GM19395 (cell line): ENCODE measurements at regions not wholly inside any gene's neighbourhood (a gene's known extent, or its start where the extent isn't known, plus 50 kb on each side); places are given as distances from the start of the nearest gene placed in this dataset.

Experiments used
- ATAC-seq: cut with Tn5 transposase; IDR thresholded peaks from one replicate; pipeline ENCODE4 v1.9.1; 2021; ENCODE audit warnings: mild to moderate bottlenecking, moderate library complexity; ENCODE audit not compliant: unreplicated experiment

DNA sequence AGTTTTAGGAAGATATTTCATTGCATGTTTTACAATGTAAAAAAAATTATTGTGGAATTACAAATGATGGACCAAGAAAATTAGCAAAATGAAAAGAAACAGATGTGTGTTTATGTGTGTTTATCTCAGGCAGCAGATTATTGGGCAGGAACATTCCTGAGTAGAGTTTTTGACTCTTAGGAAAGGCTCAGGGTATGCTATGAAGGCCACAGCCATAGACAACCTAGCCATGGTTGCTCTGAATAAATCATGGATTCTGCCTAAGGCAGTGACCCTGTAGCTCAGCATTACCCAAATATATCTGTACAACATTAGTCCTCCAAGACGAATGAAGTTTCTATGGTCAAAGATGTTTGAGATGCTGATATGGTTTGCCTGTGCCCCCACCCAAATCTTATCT is 298.3 kb downstream of the PTEN start:
- ATAC-seq = no peak

DNA sequence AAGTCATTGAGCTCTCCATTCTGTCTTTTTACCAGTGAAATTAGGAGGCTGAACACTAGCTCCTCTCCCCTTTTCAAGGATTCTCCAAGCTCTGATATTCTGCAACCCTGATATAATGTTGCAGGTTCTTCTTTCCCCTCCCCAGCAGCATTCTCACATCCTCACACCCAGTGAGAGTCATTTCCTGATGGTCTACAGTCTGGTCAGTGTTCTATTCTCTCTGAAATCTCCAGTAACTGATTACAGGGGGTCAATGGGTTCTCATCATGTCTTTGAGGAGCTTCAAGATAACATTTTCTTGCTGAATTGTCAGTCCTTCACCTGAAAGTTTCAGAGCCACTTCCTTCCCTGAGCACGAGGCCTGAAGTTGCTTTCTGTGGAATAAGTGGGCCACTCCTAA is 299.4 kb downstream of the PTEN start:
- no peak for ATAC-seq

DNA sequence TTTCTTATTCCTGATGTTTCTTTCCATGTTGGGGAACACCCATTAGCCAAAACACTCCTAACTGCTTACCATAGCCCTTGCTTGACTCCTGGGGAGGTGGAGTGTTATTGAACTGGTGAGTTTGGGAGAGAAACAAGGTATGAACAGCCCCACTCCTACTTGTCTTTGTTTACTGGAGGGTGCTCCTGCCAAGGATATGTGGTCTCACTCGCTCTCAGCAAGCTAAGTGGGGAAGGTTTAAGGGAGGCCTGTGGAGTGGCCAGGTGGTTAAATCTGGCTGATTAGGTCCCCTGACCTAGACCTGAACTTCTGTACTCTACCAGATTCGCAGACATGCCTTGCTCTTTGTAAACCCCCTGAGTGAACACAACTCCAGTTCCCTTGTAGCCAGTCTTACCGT is 300.1 kb downstream of the PTEN start:
- no peak for ATAC-seq

DNA sequence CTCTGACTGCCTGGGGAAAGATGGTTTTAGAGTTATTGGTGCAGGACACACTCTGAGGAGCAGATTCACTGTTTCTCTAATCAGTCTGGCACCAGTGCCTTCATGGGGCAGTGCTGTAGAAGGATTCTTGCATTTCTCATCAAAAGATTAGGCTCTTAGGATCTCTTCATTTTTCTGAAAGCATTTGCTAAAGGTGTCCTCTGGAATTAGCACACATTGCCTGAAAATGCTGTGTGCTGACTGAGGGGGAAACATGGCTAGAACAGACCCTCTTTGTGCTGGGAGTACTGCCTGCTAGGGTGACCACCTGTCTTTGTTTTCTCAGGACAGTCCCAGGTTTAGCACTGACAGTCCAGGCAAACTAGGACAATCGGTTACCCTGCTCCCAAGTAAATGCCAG is 301.0 kb downstream of the PTEN start:
- ATAC-seq = no peak

DNA sequence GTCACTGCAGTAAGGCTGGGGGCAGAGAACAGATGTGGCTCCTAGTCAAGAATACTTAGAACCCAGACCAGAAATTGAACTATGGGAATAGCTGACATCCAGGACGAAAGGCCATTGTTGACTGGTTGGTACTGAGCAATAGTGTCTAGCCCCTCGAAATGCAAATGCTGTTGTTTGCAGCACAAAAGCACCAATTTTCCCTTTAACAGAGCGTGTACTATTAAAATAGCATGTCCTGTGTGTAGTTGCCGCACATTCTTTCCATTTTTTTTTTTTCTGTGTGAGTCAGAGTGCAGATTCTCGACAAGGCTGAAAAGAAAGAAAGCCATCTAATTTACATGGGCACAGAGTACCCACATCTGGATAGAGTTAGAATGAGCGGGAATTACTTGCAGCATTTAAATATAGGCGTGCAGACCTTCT is 302.4 kb downstream of the PTEN start:
- ATAC-seq = no peak

DNA sequence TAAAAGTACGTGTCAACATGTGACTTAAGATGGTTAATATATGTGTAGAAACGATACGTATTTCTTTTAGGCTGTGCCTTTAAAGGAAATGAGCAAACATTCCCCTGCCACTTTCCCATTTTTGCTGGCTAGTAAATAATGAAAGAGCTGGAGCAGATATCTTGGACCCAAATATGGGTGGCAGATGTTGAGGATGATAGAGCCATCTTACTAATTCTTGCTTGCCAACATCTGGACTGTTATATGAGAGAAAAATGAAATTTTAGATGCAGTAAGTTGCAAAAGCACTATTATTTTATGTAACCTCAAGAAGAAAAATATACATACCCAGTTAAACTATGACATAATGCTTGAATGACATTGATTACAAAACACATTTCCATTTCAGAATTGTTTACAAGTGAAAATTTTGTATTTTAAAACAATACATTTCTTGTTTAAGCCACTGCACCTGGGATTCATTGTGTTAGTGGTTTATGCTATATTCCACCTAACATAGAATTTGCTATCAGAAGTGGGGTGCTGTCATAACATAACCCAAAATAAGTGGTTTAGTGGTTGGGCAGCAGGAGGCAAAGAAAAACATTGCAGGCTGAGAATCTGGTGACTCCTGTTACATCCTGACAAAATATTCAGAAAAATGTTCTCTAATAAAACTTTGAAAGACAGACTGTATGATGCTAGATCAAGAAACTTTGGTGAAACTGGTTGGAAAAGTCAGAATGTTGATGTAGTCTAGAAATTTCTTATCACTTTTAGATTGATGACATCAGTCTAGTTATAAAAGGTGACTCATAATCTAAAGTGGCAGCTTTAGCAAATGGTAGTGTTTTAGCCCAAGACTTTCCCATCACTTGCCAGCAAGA is 305.0 kb downstream of the PTEN start:
- no peak for ATAC-seq

DNA sequence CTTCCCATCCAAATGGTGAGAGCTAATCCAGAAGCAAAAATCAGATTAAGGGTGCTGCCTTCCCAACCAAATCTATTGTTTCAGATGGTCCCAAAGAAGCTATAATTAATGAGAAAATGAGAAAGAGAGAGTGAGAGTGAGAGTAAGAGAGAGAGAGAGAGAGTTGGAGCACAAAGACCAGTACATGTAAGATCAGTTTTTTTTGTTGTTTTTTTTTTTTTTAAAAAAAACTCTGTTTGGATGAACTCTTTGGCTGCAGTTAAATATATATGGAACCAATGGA is 305.6 kb downstream of the PTEN start:
- no peak for ATAC-seq

DNA sequence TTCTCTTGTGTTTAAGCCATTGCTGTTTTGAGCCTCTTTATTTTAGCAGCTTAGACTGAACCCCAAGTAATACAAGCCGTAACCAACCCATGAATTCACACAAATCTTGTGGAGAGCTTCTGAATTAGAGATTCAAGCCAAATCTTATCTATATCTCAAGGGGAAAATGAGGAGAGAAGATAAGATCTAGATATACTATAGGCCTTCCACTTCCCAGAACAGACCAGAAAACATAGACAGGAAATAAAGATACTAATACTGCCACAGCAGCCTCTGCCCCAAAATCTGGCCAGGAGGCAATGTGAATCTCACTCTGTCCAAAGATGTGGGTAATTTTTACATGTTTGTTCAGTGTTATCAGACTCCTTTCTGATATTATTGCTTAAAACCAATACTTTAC is 307.2 kb downstream of the PTEN start:
- ATAC-seq = no peak

DNA sequence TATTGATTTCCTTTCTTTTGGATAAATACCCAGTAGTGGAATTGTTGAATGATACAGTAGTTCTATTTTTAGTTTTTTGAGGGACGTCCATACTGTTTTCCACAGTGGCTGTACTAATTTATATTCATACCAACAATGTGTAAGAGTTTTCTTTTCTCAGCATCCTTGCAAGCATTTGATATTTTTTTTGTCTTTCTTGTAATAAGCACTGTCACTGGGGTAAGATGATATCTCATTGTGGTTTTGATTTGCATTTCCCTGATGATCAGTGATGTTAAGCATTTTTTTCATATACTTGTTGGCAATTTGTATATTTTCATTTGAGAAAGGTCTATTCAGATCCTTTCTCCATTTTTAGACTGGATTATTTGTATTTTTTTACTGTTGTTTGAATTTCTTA is 308.7 kb downstream of the PTEN start:
- no peak for ATAC-seq

DNA sequence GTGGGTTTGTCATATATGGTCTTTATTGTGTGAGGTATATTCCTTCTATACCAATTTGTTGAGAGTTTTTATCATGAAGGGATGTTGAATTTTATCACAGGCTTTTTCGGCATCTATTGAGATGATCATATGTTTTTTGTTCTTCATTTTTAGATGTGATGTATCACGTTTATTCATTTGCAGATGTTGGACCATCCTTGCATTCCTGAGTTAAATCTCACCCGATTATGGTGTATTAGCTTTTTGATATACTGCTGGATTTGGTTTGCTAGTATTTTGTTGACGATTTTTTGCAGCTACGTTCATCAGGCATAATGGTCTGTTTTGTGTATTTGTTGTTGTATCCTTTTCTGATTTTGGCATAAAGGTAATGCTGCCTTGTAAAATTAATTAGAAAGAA is 311.0 kb downstream of the PTEN start:
- ATAC-seq = no peak

DNA sequence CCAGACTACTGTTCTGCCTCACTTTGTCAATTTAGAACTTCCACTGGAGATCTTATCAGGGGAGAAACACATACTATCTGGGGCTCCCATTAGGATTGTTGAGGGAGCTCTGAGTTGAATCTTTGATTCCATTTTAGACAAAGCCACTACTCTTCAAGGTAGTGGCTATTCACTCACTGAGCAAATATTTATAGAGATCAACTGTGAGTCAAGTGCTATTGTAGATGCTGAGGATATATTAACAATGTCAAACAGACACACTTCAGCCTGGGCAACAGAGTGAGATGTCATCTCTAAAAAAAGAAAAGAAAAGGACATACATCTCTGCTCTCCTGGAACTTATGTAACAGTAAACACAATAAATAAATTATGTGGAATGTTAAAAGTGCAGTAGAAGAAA is 315.3 kb downstream of the PTEN start:
- no peak for ATAC-seq

DNA sequence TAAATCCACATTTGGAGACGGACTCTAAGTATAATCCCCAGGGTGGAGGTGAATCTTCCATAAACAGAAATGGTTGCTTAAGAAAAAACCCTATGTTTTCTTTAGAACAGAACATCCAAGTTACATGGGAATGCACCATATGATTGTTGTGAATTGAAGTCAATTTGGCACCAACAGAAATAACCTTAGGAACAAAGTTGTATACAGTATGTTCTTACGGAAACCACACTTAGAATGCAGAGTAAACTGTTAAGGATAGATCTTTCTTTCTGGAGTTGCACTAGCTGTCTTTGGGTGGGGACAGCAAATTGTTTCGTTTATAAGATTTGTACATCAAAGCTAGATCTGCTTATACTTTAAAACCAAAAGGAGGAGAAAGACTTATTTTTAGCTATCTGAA is 316.4 kb downstream of the PTEN start:
- no peak for ATAC-seq

DNA sequence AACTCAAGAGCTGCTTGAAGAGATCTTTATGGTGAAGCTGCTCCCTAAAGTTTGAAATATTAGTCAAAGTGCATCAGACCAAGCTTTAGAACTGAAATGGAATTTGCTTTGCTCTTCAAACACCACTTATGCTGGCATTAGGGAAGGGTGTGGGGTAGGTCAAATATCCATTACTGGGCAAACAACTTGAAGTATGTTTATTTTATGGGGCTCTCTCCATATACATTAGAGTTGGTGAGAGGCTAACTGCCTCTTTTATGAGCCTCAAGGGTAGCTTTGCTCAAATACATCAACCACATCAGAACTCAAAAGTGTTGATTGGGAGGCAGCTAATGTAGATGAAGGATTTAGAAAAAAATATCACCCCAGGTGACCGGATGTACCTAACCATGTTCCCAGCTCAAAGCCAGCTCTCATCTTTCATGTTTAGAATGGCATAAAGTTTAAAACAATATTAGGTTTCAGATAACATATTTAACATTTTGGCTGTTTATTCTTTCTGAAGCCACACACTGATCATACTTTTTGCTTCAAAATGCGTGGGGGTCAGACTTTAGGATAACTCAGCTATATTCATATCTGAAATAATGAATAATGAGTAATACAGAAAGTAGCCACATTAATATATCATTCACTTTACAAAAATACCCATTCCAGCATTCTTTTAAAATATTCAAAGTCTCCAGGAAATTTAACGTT is 318.6 kb downstream of the PTEN start:
- ATAC-seq = no peak

DNA sequence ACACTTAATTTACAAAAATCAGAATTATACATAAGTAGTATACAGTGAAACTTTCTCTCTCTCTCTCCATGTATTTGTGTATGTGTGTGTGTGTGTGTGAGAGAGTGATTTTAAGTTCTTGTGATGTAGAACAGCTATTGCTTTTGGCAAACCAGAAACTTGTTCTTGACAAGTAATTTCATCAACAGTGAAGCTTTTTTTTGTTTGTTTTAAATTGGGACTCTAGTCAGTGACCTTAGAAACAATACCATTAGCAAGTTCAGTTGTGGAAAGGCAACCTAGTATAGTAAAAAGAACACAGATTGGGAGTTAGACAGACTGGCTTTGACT is 319.1 kb downstream of the PTEN start:
- ATAC-seq = no peak

DNA sequence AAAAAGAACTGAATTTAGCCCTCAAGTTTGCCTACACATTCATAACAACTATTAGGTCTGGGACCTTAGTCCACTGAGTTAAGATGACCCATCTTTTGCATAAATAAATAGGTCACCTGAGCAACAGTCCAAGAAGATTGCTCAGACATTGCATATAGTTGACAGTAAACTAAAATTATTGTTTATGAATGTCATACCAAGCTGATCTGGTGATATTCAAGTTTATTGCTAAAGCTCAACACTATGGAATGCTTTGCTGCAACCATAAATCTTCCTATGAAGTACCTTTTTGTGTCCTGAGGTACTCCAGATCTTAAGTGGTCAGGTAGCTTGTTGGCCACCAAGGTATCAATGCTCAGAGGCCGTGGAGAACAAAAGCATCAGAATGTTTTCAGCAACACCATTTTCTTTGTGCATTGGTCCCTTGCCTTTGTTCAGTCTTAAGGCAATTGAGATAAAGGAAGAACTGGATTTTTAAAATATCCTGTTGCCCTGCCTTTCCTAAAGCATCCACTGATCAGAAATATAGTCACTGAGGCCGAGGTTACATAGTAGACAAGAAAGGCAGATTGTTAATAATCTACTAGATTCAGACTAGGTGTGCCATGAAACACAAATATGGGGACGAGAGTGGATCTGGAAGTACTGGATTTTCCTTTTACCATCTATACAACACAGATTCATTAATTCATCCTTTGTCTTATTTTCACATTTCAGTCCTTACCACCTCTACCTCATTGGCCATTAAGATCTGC is 321.3 kb downstream of the PTEN start:
- no peak for ATAC-seq

DNA sequence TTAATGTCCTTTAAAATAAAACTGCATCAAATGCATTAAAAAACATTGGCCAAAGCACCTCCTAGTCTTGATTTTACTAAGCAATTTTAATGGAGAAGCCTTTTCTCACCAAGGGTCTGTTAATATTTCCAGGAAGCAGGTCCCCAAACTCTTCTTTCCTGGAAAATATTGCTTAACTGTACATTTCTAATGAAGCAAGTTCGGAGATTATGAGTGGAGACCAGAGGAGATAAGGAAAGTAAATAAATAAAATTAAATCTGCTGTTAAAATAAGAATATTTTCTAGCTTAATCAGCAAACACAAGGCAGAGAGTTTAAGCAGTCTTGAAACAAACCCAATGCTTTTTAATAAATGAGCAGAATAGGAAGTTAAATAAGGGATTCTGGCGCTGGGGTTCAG is 322.4 kb downstream of the PTEN start:
- no peak for ATAC-seq

DNA sequence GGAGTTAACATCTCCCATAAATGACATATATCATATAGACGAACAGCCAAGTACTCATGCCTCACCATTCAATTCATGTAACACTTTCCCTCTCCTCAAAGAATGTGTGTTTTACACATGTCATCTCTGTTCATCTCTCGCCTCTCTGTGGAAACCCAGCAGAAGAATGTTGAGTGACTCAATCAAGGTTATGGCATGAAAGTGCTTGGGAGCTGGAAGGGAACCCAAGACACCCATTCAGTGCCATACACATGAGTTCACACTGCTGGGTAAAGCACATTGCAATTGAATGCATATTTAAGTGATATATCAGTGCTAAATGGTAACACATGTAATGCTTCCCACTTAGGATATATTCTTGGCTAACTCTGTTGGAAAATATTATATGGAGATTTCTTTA is 322.9 kb downstream of the PTEN start:
- no peak for ATAC-seq

DNA sequence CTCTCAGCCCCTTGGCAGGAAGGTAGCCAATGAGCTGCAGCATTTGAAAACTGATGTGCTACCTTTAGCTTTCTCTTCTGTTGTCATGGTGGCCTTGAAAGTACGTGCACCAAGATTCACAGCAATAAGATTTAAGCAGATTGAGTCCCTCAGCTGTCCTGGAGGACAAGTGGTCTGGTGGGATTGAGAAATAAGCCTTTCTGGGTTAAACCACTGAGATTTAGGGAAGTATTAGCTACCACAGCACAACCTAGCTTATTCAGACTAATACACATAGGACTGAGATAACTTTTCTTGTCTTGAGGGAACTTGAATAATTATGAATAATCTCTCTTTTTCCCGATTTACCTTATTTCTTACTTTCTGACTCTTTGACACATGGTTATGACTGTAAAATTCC is 324.0 kb downstream of the PTEN start:
- no peak for ATAC-seq

DNA sequence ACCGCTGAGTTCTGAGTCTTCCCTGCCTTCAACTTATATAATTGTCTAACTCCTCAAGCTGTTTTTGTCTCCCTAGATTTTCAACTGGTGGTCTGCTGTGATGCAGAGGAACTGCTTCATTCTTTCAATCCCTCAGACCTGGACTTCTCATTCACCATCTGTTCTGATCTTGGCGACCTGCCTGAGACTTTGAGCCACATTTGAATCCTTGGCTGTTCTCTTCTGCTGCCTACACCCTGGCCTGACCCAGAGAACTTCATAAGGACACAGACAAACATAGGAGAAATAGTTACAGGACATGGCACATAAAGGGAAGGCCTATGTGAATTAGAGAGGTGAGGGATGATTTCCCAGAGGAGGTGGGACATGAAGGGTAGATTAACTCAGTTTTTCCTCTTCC is 326.7 kb downstream of the PTEN start:
- ATAC-seq = no peak

DNA sequence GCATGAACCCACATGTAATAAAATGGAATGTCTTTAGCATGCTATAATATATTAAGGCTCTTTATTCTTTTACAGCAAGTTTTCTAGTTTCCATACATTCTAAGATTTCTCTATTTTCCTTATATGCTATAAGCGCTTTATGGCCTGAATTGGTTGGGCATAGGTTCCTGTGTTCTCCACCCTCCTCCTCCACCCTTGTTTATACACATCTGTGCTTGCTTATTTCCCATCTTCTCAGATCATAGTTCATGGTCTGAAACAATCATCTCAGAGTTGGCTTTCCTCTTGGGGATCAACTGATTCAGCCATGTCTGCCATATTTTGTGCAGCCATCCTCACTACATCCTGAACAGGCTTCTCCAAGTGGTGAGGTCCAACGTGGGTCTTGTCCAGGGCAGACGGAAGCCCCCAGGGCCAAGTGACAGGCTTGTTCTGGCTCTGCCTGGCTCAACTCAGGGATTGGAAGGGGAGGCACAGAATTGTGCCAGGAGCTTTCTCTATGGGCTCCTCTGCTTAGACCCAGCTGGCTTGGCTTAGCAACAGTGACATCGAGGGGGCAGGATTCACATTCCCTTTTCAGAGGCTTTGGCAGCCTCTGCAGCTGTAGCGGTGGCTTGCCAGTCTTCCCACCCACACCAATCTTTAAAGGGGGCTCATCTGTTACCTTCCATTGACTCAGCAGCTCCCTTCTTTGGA is 327.3 kb downstream of the PTEN start:
- no peak for ATAC-seq

DNA sequence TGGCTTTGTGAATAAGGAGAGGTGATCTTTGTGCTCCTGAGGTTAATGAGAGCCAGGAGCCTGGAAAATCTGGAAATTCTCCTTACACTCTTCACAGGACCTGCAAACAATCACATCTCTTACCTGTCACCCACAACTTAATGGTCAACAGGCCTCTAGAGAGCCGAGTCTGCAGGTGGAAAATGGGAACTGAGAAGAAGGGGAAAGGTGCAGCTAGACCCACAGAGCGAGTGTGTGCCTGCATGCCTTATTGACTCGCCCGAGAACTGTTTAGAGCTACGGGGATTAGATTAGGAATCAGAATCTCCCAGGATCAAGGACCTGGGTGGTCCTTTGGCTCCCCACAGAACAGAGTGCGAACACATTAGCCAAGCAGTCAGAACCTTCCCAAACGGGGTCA is 329.6 kb downstream of the PTEN start:
- no peak for ATAC-seq
